NCI-H446 treated with DMSO at 0.1 percent for 48 hours (cell line): ENCODE measurements at regions not wholly inside any gene's neighbourhood (a gene's known extent, or its start where the extent isn't known, plus 50 kb on each side); places are given as distances from the start of the nearest gene placed in this dataset.

Experiments
- DNase-seq: peaks from one replicate; lab custom pipeline; 2025; lab: John Stamatoyannopoulos, UW

GRCh38 chr5:89273289-89273688 is 390.3 kb upstream of the MEF2C start:
- no peak for DNase-seq

GRCh38 chr5:89270901-89271300 is 387.9 kb upstream of the MEF2C start:
- no peak for DNase-seq

- DNase-seq = no peak
Observed at GRCh38 chr5:89269721-89270120, 386.7 kb upstream of the MEF2C start.

GRCh38 chr5:89268460-89268859 is 385.5 kb upstream of the MEF2C start:
- DNase-seq = no peak

- no peak for DNase-seq
Observed at GRCh38 chr5:89267788-89268187, 384.8 kb upstream of the MEF2C start.

- no peak for DNase-seq
Observed at GRCh38 chr5:89265511-89266179, 382.7 kb upstream of the MEF2C start.

- no peak for DNase-seq
Observed at GRCh38 chr5:89263846-89264245, 380.9 kb upstream of the MEF2C start.

- no peak for DNase-seq
Observed at GRCh38 chr5:89262030-89262429, 379.0 kb upstream of the MEF2C start.

GRCh38 chr5:89260254-89260653 is 377.3 kb upstream of the MEF2C start:
- DNase-seq = no peak

- DNase-seq = no peak
Observed at GRCh38 chr5:89255845-89256463, 373.0 kb upstream of the MEF2C start.

- DNase-seq = no peak
Observed at GRCh38 chr5:89253666-89254352, 370.8 kb upstream of the MEF2C start.

- peak; percentile 4 for DNase-seq
Observed at GRCh38 chr5:89246864-89247263, 363.9 kb upstream of the MEF2C start.

GRCh38 chr5:89246252-89246651 is 363.3 kb upstream of the MEF2C start:
- no peak for DNase-seq

- no peak for DNase-seq
Observed at GRCh38 chr5:89243611-89244010, 360.6 kb upstream of the MEF2C start.

- DNase-seq = no peak
Observed at GRCh38 chr5:89241186-89241585, 358.2 kb upstream of the MEF2C start.

- no peak for DNase-seq
Observed at GRCh38 chr5:89236900-89237299, 353.9 kb upstream of the MEF2C start.

GRCh38 chr5:89233462-89233861 is 350.5 kb upstream of the MEF2C start:
- no peak for DNase-seq

GRCh38 chr5:89232139-89232603 is 349.2 kb upstream of the MEF2C start:
- no peak for DNase-seq

GRCh38 chr5:89230178-89230577 is 347.2 kb upstream of the MEF2C start:
- no peak for DNase-seq

- DNase-seq = no peak
Observed at GRCh38 chr5:89229331-89230070, 346.5 kb upstream of the MEF2C start.

GRCh38 chr5:89228355-89228754 is 345.4 kb upstream of the MEF2C start:
- DNase-seq = no peak

- DNase-seq = no peak
Observed at GRCh38 chr5:89218364-89218763, 335.4 kb upstream of the MEF2C start.

GRCh38 chr5:89216606-89217005 is 333.6 kb upstream of the MEF2C start:
- DNase-seq = no peak
